ENCODE measurements at regions not wholly inside any gene's neighbourhood (a gene's known extent, or its start where the extent isn't known, plus 50 kb on each side); places are given as distances from the start of the nearest gene placed in this dataset.
A peak's percentile ranks its signal among the peaks of the same experiment; 100 is the strongest.

DNA sequence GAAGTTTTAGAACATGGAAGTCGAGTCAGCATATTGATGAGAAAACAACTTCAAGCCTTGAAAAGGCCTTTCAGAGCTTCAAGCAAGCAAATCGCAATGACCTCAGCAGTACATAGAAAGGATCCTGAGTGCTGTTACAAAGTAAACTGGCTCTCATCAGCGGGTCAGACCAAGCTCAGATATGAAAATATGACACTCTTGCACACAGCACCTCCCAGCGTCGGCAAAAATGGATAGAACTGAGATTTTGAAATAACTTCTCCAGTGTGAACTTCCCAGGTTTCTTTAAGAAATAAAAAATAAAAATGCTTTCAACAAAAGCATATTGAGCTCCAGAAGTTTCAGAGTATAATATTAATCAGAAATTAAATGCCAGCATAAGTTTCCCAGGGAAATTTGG is 296.9 kb downstream of the FBXO15 start:
- no peak for DNase-seq

DNA sequence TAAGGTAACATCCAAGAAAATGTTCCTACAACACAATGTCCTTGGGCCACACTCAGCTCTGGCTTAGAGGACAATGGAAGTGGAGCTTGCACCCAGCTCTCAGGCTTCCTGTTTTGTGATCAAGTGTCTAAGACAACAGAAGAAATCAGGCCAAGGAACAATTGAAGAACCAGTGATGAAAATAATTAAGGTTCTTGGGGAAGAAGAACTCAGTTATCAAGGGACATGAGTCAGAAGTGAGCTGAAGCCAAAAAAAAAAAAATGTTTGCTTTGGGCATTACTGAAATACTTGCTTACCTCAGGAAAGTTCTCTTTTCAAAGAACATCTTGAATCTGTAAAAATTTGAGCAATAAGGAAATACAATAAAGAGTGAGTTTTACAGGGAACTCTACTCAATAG is 299.0 kb downstream of the FBXO15 start:
- DNase-seq = peak; percentile 88

DNA sequence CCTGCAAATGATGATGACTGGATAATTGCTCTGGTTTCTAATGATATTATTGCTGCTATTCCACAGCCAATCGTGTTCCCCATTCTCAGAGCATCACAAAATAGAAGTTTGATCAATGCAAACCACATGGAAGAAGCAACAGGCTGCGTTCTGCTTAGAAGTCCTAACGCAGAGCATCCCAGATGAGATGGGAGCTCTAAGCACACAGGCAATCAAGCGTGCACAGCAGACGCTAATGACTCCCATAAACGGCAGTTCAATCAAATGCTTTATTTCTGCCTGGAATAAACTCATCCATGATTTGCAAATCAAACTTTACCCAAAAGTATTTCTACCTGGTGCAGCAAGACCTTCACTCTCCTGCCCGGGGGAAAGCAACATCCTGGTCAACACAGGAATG is 304.2 kb downstream of the FBXO15 start:
- DNase-seq = no peak

DNA sequence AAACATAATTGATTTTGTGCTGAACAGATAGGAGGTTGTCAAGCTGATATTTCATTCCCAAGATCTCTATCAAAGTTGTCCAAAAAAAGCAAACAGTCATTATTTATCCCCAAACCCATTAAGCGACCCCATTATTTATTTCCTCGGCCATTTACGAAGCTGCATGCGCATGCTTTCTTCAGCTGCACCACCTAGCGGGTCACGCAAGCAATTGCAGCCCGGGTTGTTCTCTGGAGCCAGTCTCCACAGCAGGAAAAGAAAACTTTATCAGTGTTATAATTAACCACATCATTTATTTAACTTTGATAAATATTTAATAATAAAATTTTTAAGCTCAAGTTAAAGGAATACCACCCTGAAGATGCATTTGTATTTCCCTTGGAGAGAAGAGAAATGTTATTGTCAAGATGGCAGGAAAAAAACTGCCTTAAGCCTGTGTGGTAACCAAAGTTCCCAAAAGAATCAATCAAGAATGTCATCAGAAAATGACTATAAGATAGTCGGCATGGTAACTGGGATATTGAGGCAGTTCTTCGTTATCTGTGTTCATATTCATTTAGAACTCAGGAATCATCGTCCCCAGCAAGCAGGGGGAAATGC is 304.7 kb downstream of the FBXO15 start:
- peak; percentile 38 for DNase-seq

DNA sequence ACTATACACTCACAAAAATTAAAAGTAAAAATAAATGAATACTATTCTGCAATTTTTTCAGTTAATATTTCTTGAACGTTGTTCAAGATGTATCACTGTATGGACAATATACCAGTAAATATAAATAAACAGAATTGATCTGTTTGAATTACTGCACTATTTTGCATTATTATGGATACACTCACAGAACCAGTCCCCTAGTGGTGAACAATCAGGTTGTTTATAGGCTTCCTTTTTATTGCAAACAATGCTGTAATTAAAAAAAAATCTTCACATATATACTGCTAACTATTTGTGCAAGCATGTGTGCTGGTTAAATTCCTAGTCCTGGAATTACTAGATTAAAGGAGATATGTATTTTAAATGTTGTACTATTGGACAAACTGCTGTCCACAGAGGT is 306.0 kb downstream of the FBXO15 start:
- DNase-seq = no peak

DNA sequence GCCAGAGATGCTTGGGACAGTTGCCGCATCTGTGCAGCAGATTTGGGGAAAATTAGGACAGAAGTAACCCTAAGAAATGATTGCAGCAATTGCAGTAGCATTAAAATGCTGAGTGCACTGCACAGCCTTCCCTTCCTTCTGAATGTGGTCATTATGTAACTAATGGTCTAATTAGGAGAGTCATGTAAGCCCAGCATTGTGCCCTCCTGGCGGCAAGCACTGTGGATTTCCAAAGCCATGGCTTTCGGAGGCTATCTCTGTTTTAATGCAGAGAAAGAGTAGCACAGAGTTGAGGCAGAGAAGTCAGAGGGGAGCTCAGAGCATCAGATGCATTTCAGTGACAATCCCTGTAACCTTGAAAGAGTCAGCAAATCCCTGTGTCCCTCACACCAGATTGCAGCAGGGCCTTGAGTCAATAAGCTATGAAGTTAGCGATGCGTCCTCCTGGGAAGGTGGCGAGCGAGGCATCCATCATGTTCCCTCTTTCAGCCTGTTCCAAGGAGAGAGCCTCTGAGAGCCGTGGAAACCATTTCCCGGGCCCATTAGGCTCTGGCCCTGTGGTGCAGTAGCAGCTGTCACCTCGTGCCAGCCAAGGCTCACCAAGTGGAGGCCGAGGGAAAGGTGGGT is 307.2 kb downstream of the FBXO15 start:
- no peak for DNase-seq

DNA sequence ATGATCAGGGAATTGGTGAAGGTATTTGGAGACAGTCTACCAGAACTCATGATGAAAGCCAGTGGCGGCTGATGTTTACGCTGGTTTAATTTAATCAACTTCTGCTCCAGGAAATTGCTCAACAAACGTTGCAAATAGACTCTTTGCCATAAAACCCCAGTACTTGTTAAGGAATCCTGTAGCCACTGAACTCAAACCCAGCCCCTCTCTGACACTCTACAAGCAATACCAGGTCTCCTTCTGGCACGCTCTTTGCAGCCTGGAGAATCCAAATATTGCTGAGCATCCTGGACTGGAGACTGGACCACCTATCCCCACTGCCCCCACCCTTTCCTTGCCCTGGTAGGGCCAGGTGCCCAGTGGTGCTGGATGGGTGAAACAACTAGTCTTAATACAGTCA is 308.2 kb downstream of the FBXO15 start:
- no peak for DNase-seq

DNA sequence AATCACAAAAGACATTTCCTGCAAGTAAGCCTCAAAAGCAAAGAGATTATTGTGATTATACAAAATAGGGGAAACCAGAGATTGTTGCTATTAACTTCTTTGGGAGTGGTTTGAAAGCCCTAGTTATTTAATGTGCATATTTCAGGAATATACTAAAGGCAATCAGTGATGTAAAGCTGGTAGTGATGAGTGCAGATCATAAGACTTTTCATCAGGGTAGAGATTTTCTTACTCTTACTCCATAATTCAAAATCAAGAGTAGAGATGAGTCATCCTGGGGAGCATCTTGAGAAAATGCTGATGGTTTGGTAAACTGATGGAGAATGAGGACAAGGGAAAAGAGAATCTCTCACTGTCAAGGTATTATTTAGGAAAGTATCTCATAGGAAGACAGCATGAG is 309.5 kb downstream of the FBXO15 start:
- DNase-seq = no peak

DNA sequence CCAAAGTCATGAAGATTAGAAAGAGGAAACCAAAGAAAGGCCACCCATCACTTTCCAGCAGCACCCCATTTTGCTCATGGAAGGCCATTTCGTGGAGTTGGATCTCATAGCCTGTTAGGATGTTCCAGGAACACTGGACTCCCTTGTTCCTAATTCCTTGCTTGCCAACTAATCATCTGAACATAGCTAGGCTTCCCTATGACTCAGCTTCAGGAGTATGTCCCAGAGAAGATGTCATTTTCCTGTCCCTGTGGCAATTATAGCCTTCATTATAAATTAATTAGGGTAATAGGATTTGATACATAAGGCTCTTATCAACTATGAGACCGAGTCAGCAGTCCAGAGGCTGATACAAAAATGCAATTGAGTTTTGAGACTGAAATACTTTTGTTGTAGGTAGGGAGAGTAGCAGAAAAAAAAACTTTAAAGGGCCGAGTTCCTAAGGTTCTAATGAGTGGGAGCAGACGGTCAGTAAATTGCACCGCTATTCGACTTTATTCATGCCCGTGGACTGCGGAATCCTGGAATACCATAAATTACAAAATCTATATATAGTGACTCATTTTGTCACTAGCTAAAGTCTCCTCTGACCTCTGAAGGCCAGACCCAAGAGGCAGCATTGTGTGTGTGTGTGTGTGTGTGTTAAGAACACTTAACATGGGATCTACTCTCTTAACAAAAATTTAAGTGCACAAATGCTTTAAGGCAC is 311.8 kb downstream of the FBXO15 start:
- no peak for DNase-seq

DNA sequence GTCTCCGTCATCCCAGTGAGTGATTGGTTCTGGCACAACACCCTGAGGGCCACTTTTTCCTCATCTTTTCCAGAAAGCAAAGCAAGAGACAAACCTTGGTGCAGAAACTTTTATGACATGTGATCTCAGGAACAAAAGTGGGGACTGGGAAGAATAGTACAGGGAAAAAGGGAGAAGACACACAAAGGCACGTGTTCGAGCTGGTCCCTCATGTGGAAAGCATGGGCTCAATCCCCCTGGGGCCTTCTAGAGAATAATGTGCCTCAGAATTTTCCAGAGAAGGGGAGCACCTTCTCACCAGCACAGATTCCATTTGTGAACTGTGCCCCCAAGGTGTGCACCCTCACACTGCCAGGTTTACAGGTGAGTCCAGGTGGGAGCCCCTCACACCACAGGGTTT is 312.6 kb downstream of the FBXO15 start:
- DNase-seq = no peak

DNA sequence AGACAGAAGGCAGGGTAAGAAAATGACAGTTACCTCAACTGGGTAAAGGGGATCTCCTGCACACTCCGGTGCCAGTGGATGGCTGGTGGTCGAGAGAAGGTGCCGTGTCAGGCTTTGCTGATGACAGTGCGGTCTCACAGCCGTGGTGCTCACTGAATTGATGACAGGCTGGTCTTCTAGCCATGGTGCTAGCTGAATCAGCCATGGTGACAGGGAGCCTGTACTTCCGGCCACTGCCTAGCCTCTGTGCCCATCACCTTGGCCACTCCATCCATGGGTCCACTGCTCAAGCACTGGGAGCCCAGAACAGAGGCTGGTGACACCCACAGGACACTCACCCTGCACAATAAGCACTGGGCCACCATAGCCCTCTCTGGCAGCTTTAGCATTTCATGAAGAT is 315.9 kb downstream of the FBXO15 start:
- DNase-seq = no peak

DNA sequence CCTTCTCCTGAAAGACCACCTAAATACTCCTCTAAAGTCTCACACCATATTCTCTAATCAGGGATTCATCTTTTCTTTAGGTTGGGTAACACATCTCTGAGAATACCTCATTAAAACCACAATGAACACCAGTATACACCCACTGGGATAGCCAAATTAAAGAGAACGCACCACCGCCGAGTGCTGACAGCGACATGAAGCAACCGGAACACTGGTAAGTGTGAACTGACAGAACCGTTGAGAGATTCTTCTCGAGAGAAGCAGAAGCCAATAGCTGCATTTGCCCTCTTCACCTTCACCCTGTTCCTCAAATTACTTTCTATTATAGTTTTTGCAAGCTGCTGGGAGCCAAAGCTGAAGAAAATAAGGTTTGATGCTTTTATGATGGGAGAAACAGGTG is 318.5 kb downstream of the FBXO15 start:
- no peak for DNase-seq

DNA sequence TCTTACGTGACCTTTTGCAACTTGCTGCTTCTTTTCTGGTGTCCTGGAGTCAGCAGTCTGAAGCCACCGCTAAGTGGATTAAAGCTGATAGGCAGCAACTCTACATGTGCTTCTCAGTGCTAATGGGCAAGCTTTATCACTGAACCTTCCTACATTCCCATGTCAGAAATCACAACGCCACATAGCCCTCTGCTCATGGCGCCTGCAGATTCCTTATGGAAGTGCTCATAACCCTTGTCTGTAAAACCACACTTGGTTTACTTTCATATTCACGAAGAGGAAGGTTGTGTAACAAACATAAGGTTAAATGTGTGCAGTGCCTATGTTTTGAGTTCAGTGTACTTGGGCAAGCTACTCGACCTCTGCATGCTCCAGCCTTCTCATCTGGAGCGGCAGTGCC is 319.8 kb downstream of the FBXO15 start:
- DNase-seq = no peak

DNA sequence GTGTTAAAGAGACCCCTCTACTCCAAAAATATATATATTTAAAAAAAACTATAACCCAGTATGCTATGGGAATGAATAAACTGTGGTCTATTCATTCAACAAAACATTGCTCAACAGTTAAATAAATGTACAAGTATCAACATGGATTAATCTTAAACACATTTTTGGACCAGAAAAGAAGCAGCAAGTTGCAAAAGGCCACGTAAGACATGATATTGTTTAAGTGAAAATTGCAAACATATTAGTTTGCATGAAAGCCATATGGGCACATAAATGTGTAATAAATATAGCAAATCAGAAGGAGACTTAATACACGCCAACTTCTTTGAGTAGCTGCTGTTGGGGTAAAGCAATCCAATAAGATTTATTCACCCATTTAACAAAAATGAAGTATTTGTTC is 321.5 kb downstream of the FBXO15 start:
- peak; percentile 46 for DNase-seq

DNA sequence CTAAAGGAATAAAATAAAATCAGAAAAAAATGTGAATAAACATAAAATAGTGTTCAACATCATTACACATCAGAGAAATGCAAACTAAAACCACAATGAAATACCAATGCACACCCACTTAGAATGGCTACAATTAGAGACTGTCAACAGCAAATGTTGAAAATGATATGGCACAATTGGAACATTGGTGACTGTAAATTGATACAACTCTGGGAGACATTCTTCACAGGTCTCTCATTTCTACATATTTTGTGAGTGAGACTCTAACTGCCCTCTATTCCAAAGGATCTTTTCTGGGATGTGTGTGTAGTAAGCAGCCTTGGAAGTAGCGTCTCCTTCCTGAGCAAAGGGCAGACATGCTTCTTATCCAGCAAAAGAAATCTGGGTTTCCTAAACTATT is 323.0 kb downstream of the FBXO15 start:
- peak; percentile 71 for DNase-seq

DNA sequence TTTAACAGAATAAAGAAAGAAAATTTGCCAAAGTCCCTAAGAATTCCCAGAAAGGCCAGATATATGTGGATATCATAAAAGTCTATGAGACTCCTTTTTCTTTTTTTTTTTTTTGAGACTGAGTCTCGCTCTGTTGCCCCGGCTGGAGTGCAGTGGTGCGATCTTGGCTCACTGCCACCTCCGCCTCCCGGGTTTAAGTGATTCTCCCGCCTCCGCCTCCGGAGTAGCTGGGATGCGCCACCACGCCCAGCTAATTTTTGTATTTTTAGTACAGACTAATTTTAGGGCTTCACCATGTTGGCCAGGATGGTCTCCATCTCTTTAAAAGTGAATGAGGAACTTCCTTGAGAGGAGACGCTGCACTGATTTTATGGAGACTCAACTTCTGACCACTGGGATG is 335.2 kb downstream of the FBXO15 start:
- DNase-seq = no peak

DNA sequence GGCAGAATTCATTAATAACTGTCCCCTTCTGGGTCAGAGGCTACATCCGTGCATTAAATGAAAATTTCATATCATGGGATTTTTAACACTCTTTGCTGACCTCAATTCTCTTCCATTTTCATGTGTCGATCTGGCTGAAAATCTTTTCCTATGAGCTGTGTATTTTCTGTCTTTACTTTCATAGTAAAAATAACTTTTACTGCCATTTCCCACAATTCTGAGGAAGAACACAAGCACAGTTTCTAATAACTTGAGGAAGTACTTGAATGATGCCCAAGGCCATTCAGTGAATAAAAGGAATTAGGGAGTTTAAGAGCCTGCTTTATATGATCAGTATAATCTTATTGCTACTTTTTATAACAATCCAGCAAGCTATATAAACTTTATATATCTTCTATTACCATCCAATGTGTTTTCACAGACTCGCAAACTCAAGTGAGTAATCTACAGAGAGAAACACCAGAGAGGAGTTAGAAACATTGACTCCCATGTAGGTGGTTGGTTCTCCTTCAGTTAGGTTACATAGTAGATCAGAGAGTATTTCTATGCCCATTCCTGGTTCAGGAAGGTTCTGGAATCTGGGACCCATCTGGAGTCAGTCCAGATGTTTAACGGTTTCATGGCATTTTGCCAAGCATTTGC is 340.0 kb downstream of the FBXO15 start:
- no peak for DNase-seq

DNA sequence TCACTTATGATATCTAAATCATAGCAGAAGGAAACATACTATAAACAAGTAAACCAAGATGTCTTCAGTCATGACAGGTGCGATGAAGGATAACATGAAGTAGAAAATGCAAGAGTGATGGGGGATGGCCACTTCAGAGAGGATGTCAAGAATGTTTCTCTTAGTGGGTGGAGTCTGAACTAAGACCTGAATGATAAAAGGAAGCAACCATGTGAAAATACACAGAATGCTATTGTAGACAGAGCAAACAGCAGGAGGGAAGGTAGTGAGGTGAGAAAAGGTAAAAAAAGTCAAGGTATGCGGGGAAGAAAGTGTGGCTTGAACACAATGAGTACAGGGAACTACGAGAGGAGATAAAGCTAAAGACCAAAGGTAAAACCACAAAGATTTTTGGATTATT is 341.6 kb downstream of the FBXO15 start:
- no peak for DNase-seq

DNA sequence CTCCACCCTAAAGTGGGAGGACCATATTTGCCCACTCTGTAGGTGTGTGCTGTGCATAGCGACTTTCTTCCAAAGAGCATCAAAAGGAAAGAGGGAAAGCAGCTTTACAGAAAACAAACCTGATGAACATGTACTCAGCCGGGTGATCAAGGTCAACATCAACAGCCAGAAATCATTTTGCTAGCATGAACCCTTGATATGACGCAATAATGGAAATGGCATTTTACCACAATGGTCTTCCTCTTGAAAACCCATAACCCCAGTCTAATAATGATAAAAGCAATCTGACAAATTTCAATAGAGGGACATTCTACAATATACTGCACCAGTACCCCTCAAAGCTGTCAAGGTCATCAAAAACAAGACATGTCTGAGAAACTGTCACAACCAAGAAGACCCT is 350.2 kb downstream of the FBXO15 start:
- no peak for DNase-seq

DNA sequence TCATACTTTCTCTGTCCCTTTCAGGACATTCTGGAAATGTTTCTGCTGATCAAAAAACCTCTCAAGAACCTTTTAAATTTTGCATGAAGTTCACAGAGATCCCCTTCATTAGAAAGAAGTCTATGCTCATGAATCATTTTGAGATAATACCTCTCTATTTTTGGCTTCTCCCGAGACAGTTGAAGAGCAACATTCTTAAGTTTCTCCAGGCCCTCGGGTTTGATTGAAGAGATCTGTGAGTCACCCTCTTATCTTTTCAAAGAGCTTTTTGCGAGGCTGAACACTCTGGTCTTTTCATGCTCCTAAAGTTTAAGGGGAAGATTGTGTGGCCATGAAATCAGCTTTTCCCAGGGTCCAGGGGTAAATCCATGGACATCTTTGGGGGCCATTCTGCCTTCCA is 354.2 kb downstream of the FBXO15 start:
- DNase-seq = peak; percentile 37

DNA sequence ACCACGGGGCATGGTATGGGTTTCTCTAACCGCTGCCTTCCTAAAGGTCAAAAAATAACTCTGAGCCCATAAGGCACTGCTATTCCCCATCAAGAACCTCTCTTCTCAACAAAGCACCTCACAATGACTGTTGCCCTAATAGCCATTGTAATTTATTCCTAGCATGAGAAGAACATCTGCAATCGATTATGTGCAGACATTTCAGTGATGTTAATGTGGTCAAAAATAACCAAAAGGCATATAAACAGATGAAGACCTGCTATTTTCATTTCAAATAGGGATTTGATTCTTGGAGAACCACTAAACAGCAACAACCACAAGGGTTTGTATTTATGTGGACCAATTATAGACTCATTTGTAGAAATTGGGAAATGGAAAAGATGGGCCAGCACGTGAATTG is 356.6 kb downstream of the FBXO15 start:
- DNase-seq = peak; percentile 77

DNA sequence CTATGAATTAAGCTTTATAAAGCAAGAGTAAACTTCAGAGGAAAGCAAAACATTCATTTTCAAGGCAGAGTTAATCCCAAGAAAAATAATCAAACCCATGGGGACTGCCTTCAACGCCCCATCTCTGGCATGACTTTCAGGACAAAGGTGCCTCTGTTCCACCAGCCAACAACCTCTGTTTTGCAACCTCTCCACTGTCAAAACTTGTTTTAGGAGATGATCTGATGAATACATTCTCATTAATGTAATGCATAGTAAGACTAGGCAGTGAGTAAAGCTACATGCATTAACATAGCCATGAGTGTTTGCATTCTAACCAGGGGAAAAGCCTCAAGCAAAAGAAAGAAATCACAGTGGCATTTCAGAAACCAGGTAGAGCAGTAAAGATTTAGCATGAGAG is 357.0 kb downstream of the FBXO15 start:
- DNase-seq = no peak

DNA sequence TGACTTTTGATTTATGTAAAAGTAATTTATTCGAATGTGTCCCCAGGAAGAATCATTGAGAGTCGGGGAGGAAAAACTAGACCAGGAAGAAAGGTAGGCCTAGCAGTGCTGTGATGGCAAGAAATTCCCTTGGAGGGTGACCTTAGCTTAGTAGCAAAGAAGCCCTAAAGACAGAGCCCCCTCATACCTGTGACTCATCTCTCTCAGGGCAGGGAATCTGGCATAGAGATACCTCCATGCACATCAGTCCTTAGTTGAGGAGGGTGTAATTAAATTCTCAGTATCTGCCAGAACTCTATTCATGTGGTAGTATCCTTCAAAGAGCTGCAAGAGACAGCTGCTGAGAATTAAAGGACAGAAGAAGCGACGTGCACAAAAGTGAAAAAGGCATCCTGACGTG is 360.3 kb downstream of the FBXO15 start:
- no peak for DNase-seq

DNA sequence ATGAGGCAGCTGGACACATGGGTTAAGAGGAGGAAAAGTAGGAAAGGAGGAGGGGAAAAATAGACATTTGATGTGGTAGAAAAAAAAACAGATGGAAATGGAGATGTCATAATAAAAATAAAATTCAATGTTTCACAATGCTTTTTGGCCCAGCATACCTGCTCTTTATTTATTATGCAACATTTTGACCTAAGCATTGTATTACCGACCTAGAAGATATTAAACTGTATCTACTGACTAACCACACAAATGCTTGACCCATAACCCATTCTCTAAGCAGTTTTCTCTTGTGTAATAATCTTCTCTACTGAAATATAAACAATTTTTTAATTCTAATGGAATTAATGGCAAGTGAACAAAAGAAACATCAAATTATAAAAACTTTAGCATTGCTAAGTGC is 362.3 kb downstream of the FBXO15 start:
- DNase-seq = peak; percentile 28
